H1 (cell line): ENCODE measurements at regions not wholly inside any gene's neighbourhood (a gene's known extent, or its start where the extent isn't known, plus 50 kb on each side); places are given as distances from the start of the nearest gene placed in this dataset.

Experiments
- CTCF ChIA-PET: fragments of 300-600 bp; sonication (Branson Sonifier 250); formaldehyde crosslinking; loops from one replicate; lab custom pipeline; 2021; ENCODE audit not compliant: partially characterized antibody; lab: Charles Lee
- POLR2A ChIA-PET: fragments of 300-600 bp; sonication (Branson Sonifier 250); formaldehyde crosslinking; loops from one replicate; lab custom pipeline; 2021; ENCODE audit warnings: inconsistent platforms; ENCODE audit not compliant: partially characterized antibody; lab: Charles Lee
- DNase-seq, 2 experiments: peaks; one replicate each; pipeline versions ENCODE4 v3.0.0 to v3.0.0-alpha.2; 2010 to 2022; ENCODE audit warnings: low spot score in 2 of 2, low read depth in 1 of 2, mixed read lengths in 1 of 2
- FAIRE-seq: peaks from 2 replicates; lab custom pipeline; 2011; peaks lifted over from hg19 to GRCh38; lab: Jason Lieb, UNC
- H2AFZ ChIP-seq: 2 replicates; pipeline ENCODE4 v1.8.1; 2012; ENCODE audit warnings: low read length, inconsistent platforms
- H2AK5ac ChIP-seq: 2 replicates; pipeline ENCODE4 v1.6.1; 2013; ENCODE audit warnings: low read depth, low read length
- H2BK120ac ChIP-seq: replicated peaks from 2 replicates; pipeline ENCODE3; 2013; ENCODE audit warnings: low read depth, low read length, inconsistent platforms
- H2BK12ac ChIP-seq: 2 replicates; pipeline ENCODE4 v1.6.1; 2013; ENCODE audit warnings: low read depth, low read length
- H2BK15ac ChIP-seq: 2 replicates; pipeline ENCODE4 v1.6.1; 2013; ENCODE audit warnings: low read length
- H2BK20ac ChIP-seq: 2 replicates; pipeline ENCODE4 v1.6.1; 2013; ENCODE audit warnings: low read length
- H2BK5ac ChIP-seq: 2 replicates; pipeline ENCODE4 v1.6.1; 2013; ENCODE audit warnings: low read depth, low read length
- H3K14ac ChIP-seq: 2 replicates; pipeline ENCODE4 v1.6.1; 2013; ENCODE audit warnings: inconsistent platforms; ENCODE audit not compliant: insufficient read length
- H3K18ac ChIP-seq: 2 replicates; pipeline ENCODE4 v1.6.1; 2013; ENCODE audit warnings: low read length; ENCODE audit errors: extremely low read depth
- H3K23ac ChIP-seq: 2 replicates; pipeline ENCODE4 v1.6.1; 2013; ENCODE audit warnings: inconsistent platforms; ENCODE audit not compliant: insufficient read length
- H3K23me2 ChIP-seq: 2 replicates; pipeline ENCODE4 v1.6.1; 2013; ENCODE audit warnings: low read depth, low read length
- H3K27ac ChIP-seq: 2 replicates; pipeline ENCODE4 v1.6.1; 2011; ENCODE audit warnings: low read depth, low read length, inconsistent platforms
- H3K27me3 ChIP-seq, 4 experiments: replicated peaks in 1 of 4; 1 replicate in 1 of 4; 2 replicates in 3 of 4; pipeline versions ENCODE4 v1.6.1 to v1.8.1; 2011 to 2013; ENCODE audit warnings: low read length in 3 of 4, mild to moderate bottlenecking in 3 of 4, inconsistent platforms in 2 of 4, mixed read lengths in 2 of 4, moderate library complexity in 1 of 4; ENCODE audit not compliant: control insufficient read depth in 3 of 4, insufficient read depth in 3 of 4; ENCODE audit errors: extremely low read depth in 1 of 4
- H3K36me3 ChIP-seq, 4 experiments: 2 replicates each; pipeline versions ENCODE4 v1.6.1 to v1.8.1; 2011 to 2013; ENCODE audit warnings: mild to moderate bottlenecking in 4 of 4, low read length in 3 of 4, moderate library complexity in 2 of 4, control low read depth in 1 of 4, inconsistent platforms in 1 of 4; ENCODE audit not compliant: insufficient read depth in 4 of 4, control insufficient read depth in 2 of 4
- H3K4ac ChIP-seq: replicated peaks from 2 replicates; pipeline ENCODE3; 2013; ENCODE audit warnings: low read length, low read depth, mixed read lengths, inconsistent platforms; ENCODE audit not compliant: insufficient read length
- H3K4me1 ChIP-seq, 4 experiments: replicated peaks in 1 of 4; 1 replicate in 1 of 4; 2 replicates in 3 of 4; pipeline versions ENCODE4 v1.6.1 to v1.8.1; 2011 to 2013; ENCODE audit warnings: low read length in 3 of 4, inconsistent platforms in 2 of 4, mixed read lengths in 1 of 4; ENCODE audit not compliant: insufficient read depth in 4 of 4, control insufficient read depth in 3 of 4
- H3K4me2 ChIP-seq, 2 experiments: 2 replicates each; pipeline versions ENCODE4 v1.6.1 to v1.8.1; 2011 to 2013; ENCODE audit warnings: low read depth in 2 of 2, low read length in 2 of 2, control low read depth in 1 of 2, inconsistent platforms in 1 of 2, mild to moderate bottlenecking in 1 of 2; ENCODE audit not compliant: insufficient read depth in 1 of 2
- H3K4me3 ChIP-seq, 4 experiments: fragments of 200-600, 300-600 bp in 1 of 4; sonication (generic), shearing (Covaris generic), sonication (Bioruptor Twin) in 1 of 4; 2 replicates each; pipeline versions ENCODE4 v1.5.1 to v1.8.1; 2011 to 2016; ENCODE audit warnings: low read length in 4 of 4, low read depth in 3 of 4, control low read depth in 2 of 4, inconsistent platforms in 2 of 4, mild to moderate bottlenecking in 2 of 4, mixed read lengths in 1 of 4, moderate library complexity in 1 of 4; ENCODE audit not compliant: insufficient read depth in 2 of 4; ENCODE audit errors: extremely low read depth in 1 of 4
- H3K56ac ChIP-seq: replicated peaks from 2 replicates; pipeline ENCODE3; 2013; ENCODE audit warnings: low read depth, mild to moderate bottlenecking, mixed read lengths, low read length, inconsistent platforms; ENCODE audit not compliant: insufficient read length
- H3K79me1 ChIP-seq: 2 replicates; pipeline ENCODE4 v1.6.1; 2013; ENCODE audit warnings: low read depth, low read length, control low read depth
- H3K79me2 ChIP-seq, 2 experiments: 2 replicates each; pipeline versions ENCODE4 v1.6.1 to v1.8.1; 2012 to 2013; ENCODE audit warnings: low read length in 2 of 2, mild to moderate bottlenecking in 2 of 2, inconsistent platforms in 1 of 2; ENCODE audit not compliant: insufficient read depth in 2 of 2, control insufficient read depth in 1 of 2
- H3K9ac ChIP-seq, 4 experiments: replicated peaks in 1 of 4; 1 replicate in 1 of 4; 2 replicates in 3 of 4; pipeline versions ENCODE4 v1.6.1 to v1.8.1; 2011 to 2013; ENCODE audit warnings: low read depth in 3 of 4, low read length in 3 of 4, control low read depth in 2 of 4, mild to moderate bottlenecking in 2 of 4, moderate library complexity in 2 of 4, inconsistent platforms in 1 of 4; ENCODE audit errors: extremely low read depth in 1 of 4
- H3K9me3 ChIP-seq, 2 experiments: 2 replicates each; pipeline versions ENCODE4 v1.6.1 to v1.8.1; 2012 to 2013; ENCODE audit warnings: mild to moderate bottlenecking in 2 of 2, moderate library complexity in 2 of 2, control low read depth in 1 of 2, inconsistent platforms in 1 of 2, low read depth in 1 of 2, low read length in 1 of 2, mixed read lengths in 1 of 2; ENCODE audit not compliant: insufficient read depth in 2 of 2
- H4K20me1 ChIP-seq, 2 experiments: replicated peaks in 1 of 2; 2 replicates each; pipeline versions ENCODE3 to v1.8.1; 2011 to 2013; ENCODE audit warnings: inconsistent platforms in 2 of 2, low read length in 2 of 2, mild to moderate bottlenecking in 1 of 2; ENCODE audit not compliant: insufficient read depth in 2 of 2, control insufficient read depth in 1 of 2
- H4K5ac ChIP-seq: 2 replicates; pipeline ENCODE4 v1.6.1; 2013; ENCODE audit warnings: low read length, low read depth, mixed read lengths, inconsistent platforms; ENCODE audit not compliant: insufficient read length
- H4K8ac ChIP-seq: 2 replicates; pipeline ENCODE4 v1.8.0; 2013; ENCODE audit warnings: mild to moderate bottlenecking, moderate library complexity, low read length, inconsistent platforms; ENCODE audit not compliant: insufficient read depth; ENCODE audit errors: extremely low read depth
- H4K91ac ChIP-seq: replicated peaks from 2 replicates; pipeline ENCODE3; 2013; ENCODE audit warnings: low read length, mixed read lengths, inconsistent platforms; ENCODE audit not compliant: insufficient read length
- BACH1 ChIP-seq: IDR thresholded peaks from 2 replicates; pipeline ENCODE4 v1.6.1; 2012; ENCODE audit warnings: low read length, improper control_type of control experiment
- EZH2 ChIP-seq: fragments of 200-600 bp; sonication (generic); IDR thresholded peaks from 2 replicates; pipeline ENCODE4 v1.7.1; 2012; ENCODE audit warnings: low read depth, mild to moderate bottlenecking, moderate library complexity, low read length, inconsistent platforms; ENCODE audit not compliant: severe bottlenecking
- KDM5A ChIP-seq: fragments of 200-600 bp; IDR thresholded peaks from 2 replicates; pipeline ENCODE4 v1.7.1; 2012; ENCODE audit warnings: mild to moderate bottlenecking, low read length, inconsistent platforms, mixed read lengths
- RBBP5 ChIP-seq: IDR thresholded peaks from 2 replicates; pipeline ENCODE4 v1.7.1; 2012; ENCODE audit warnings: low read depth, mild to moderate bottlenecking, inconsistent platforms, low read length, moderate library complexity, borderline replicate concordance
- WGBS, 2 experiments: shearing (Covaris generic) in 1 of 2; methylation state at CpG; one replicate each; pipeline versions ENCODE4 v1.1.6 to v1.1.7; 2013 to 2015; ENCODE audit warnings: low lambda C conversion rate in 2 of 2, mixed read lengths in 2 of 2, inconsistent platforms in 1 of 2, low coverage in 1 of 2, missing lambda C conversion rate in 1 of 2; ENCODE audit not compliant: insufficient replicate concordance in 2 of 2, insufficient coverage in 1 of 2, insufficient read length in 1 of 2; ENCODE audit errors: extremely low coverage in 1 of 2, missing lambda C conversion rate in 1 of 2; 5-methylcytosine and 5-hydroxymethylcytosine counted together

DNA sequence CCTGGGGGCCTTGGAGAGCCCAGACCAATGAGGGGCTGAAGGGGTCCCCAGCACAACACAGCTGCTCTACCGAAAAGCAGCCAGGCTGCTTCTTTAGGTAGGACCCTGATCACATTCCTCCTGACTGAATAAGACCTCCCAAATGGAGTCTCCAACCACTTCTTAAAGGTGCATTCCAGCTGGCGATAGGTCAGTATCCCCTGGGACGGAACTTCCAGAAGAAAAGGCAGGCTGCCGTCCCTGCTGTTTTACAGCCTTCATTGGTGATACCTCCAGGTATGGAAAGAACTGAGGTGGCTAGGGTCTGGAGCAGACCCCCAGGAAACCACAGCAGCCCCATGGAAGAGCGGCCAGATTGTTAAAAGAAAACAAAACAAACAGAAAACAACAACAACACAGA, 340.6 kb downstream of the BTG1 start:
- no peak overlapping the region for H3K4ac ChIP-seq

More for the DNA sequence above, 340.6 kb downstream of the BTG1 start:
- no peak overlapping the region for H3K9ac ChIP-seq
- no peak overlapping the region for H3K18ac ChIP-seq
- ChIA-PET POLR2A (no interaction called here), CTCF (interaction anchor here (0.7 to 1.4 kb wide), 3 partner anchors 8 to 423 kb away, joined by 4 to 5 read pairs (median 4); no protein-coding TSS in a partner anchor)
- H3K23me2 ChIP-seq = no peaks in the 10 kb centered on the region
- no peak overlapping the region for H2BK5ac ChIP-seq
- H2BK120ac ChIP-seq = no peak overlapping the region
- DNase-seq = no peak
- TF ChIP-seq EZH2 (no peak), BACH1 (no peak), RBBP5 (no peak), KDM5A (no peak)
- H4K20me1 ChIP-seq = no peaks in the 10 kb centered on the region
- H3K4me3 ChIP-seq = no peak overlapping the region
- no peak overlapping the region for H4K91ac ChIP-seq
- no peaks in the 10 kb centered on the region for H3K36me3 ChIP-seq
- H3K4me2 ChIP-seq = no peak overlapping the region
- WGBS, 2 experiments = 89% methylated on average over 5 of the region's 5 CpGs; no CpG with 5 or more reads in 1 of the 2 experiments
- no peak for FAIRE-seq
- H2BK15ac ChIP-seq = no peak overlapping the region
- H3K27me3 ChIP-seq = no peaks in the 10 kb centered on the region
- H4K5ac ChIP-seq = no peak overlapping the region
- H3K4me1 ChIP-seq = no peaks in the 10 kb centered on the region
- H3K27ac ChIP-seq = no peak overlapping the region
- H3K9me3 ChIP-seq = 0 out of 4 replicates have a peak, but pooled peaks cover 0 to 9% of the 10 kb centered on the region in 2 experiments
- no peak overlapping the region for H3K23ac ChIP-seq
- no peak overlapping the region for H2AK5ac ChIP-seq
- H3K79me1 ChIP-seq = no peaks in the 10 kb centered on the region
- H2AFZ ChIP-seq = no peak overlapping the region
- H3K79me2 ChIP-seq = no peaks in the 10 kb centered on the region
- no peak overlapping the region for H3K56ac ChIP-seq
- H3K14ac ChIP-seq = no peak overlapping the region
- no peak overlapping the region for H2BK20ac ChIP-seq
- H2BK12ac ChIP-seq = no peak overlapping the region
- no peak overlapping the region for H4K8ac ChIP-seq
